Fibroblast of lung (primary cell): ENCODE measurements at regions not wholly inside any gene's neighbourhood (a gene's known extent, or its start where the extent isn't known, plus 50 kb on each side); places are given as distances from the start of the nearest gene placed in this dataset.

Source experiments
- DNase-seq, 2 donors: peaks; one replicate each; pipeline versions ENCODE4 v3.0.0 to v3.0.0-alpha.2; 2010; ENCODE audit warnings: low read depth in 2 of 2
- H2AFZ ChIP-seq: 2 replicates; pipeline ENCODE4 v1.5.1; 2012; ENCODE audit warnings: low read length, control low read depth, inconsistent platforms
- H3K27ac ChIP-seq: 2 replicates; pipeline ENCODE4 v1.5.1; 2011; ENCODE audit warnings: low read length, control low read depth; ENCODE audit not compliant: insufficient read depth
- H3K27me3 ChIP-seq: 2 replicates; pipeline ENCODE4 v1.5.1; 2011; ENCODE audit warnings: mild to moderate bottlenecking, low read length; ENCODE audit not compliant: control insufficient read depth, insufficient read depth
- H3K36me3 ChIP-seq: 2 replicates; pipeline ENCODE4 v1.5.1; 2011; ENCODE audit warnings: low read length; ENCODE audit not compliant: control insufficient read depth, insufficient read depth
- H3K4me1 ChIP-seq: 2 replicates; pipeline ENCODE4 v1.5.1; 2011; ENCODE audit warnings: low read length; ENCODE audit not compliant: control insufficient read depth, insufficient read depth; ENCODE audit errors: extremely low read depth
- H3K4me2 ChIP-seq: 2 replicates; pipeline ENCODE4 v1.5.1; 2011; ENCODE audit warnings: low read length, control low read depth; ENCODE audit not compliant: insufficient read depth; ENCODE audit errors: extremely low read depth
- H3K4me3 ChIP-seq, 4 experiments: fragments of 200-600 bp in 1 of 4; sonication (generic) in 1 of 4; replicated peaks in 1 of 4; 2 replicates each; pipeline ENCODE4 v1.5.1; 2011 to 2016; ENCODE audit warnings: low read length in 4 of 4, low read depth in 3 of 4, mild to moderate bottlenecking in 3 of 4, control low read depth in 2 of 4, inconsistent platforms in 1 of 4, mixed read lengths in 1 of 4; ENCODE audit not compliant: insufficient read depth in 1 of 4; ENCODE audit errors: control extremely low read depth in 1 of 4
- H3K79me2 ChIP-seq: 2 replicates; pipeline ENCODE4 v1.5.1; 2012; ENCODE audit warnings: mild to moderate bottlenecking, low read length, inconsistent platforms; ENCODE audit not compliant: control insufficient read depth, insufficient read depth
- H3K9ac ChIP-seq: 2 replicates; pipeline ENCODE4 v1.5.1; 2011; ENCODE audit warnings: mild to moderate bottlenecking, low read length, control low read depth; ENCODE audit not compliant: insufficient read depth
- H3K9me3 ChIP-seq: 2 replicates; pipeline ENCODE4 v1.5.1; 2012; ENCODE audit warnings: low read depth, low read length; ENCODE audit not compliant: control insufficient read depth, insufficient read depth
- H4K20me1 ChIP-seq: 2 replicates; pipeline ENCODE4 v1.5.1; 2011; ENCODE audit warnings: low read length; ENCODE audit not compliant: control insufficient read depth, insufficient read depth; ENCODE audit errors: extremely low read depth
- EZH2 ChIP-seq: IDR thresholded peaks from 2 replicates; pipeline ENCODE4 v1.5.1; 2012; ENCODE audit warnings: low read length, control low read depth, mild to moderate bottlenecking; ENCODE audit errors: missing control alignments
- TF ChIP-seq, protein P1 (sequence below), 2 donors: IDR thresholded peaks in 1 of 2; conservative IDR thresholded peaks in 1 of 2; 1 replicate in 1 of 2; 2 replicates in 1 of 2; pipeline ENCODE4 v1.5.1; 2011 to 2012; ENCODE audit warnings: low read length in 2 of 2, control low read depth in 1 of 2, inconsistent platforms in 1 of 2, low read depth in 1 of 2, mild to moderate bottlenecking in 1 of 2

DNA sequence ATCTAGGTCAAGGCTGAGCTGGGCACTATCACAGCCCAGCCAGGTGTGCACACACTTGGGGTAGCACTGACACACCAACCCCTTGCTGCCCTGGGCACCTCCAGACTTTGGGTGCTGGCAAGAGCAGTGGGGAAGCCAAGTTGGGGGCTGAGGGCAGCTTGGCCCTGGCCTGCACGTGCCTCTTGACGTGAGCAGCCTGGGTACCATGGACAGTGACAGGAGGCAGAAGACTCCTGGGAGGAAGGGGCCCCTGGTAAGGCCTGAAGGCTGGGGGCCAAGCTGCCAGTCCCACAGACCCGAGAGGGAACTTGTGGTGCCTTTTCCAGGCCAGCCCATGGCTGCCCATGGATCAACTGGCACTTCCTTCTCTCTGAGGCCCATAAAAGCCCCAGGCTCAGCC lies 124.1 kb upstream of the SFSWAP start:
- no peaks in the 10 kb centered on the region for H3K36me3 ChIP-seq
- H3K4me3 ChIP-seq, result no peak overlapping the region
- H3K79me2 ChIP-seq, result no peaks in the 10 kb centered on the region
- TF ChIP-seq, protein P1, sequence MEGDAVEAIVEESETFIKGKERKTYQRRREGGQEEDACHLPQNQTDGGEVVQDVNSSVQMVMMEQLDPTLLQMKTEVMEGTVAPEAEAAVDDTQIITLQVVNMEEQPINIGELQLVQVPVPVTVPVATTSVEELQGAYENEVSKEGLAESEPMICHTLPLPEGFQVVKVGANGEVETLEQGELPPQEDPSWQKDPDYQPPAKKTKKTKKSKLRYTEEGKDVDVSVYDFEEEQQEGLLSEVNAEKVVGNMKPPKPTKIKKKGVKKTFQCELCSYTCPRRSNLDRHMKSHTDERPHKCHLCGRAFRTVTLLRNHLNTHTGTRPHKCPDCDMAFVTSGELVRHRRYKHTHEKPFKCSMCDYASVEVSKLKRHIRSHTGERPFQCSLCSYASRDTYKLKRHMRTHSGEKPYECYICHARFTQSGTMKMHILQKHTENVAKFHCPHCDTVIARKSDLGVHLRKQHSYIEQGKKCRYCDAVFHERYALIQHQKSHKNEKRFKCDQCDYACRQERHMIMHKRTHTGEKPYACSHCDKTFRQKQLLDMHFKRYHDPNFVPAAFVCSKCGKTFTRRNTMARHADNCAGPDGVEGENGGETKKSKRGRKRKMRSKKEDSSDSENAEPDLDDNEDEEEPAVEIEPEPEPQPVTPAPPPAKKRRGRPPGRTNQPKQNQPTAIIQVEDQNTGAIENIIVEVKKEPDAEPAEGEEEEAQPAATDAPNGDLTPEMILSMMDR (conservative IDR thresholded peaks at IDR 0.05 in 1 of 2, IDR thresholded peaks at IDR 0.05 in 1 of 2; ENCODE audit: low read depth in 1 of 2, low read length in 2 of 2), result no peak
- no peak for TF ChIP-seq EZH2
- H3K9ac ChIP-seq, result no peak overlapping the region
- no peak overlapping the region for H2AFZ ChIP-seq
- H3K4me1 ChIP-seq, result no peaks in the 10 kb centered on the region
- no peaks in the 10 kb centered on the region for H3K9me3 ChIP-seq
- H3K4me2 ChIP-seq, result no peak overlapping the region
- DNase-seq, result no peak
- no peaks in the 10 kb centered on the region for H3K27me3 ChIP-seq
- H3K27ac ChIP-seq, result no peak overlapping the region
- H4K20me1 ChIP-seq, result no peaks in the 10 kb centered on the region

DNA sequence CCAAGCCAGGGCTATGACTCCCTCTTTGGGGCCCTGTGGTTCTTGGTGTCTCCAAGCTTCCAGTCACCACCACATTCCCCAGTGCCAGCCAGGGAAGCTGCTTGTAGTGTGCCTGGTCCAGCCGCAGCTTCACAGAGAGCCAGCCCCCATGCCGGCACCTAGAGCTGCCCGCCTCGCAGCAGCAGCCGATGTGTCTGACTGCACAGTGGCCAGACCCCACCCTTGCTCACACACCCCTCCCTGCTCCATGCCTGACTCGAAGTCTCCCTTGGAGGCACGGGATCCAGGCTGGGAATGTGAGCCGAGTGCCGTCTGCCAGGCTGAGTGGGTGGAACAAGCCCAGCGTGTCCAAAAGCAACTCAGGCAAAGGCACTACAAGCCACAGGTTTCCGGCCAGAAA lies 123.3 kb upstream of the SFSWAP start:
- no peak overlapping the region for H3K4me2 ChIP-seq
- no peak overlapping the region for H3K4me3 ChIP-seq
- TF ChIP-seq, protein P1 (conservative IDR thresholded peaks at IDR 0.05 in 1 of 2, IDR thresholded peaks at IDR 0.05 in 1 of 2; ENCODE audit: low read depth in 1 of 2, low read length in 2 of 2), result no peak
- TF ChIP-seq EZH2, result no peak
- no peak overlapping the region for H2AFZ ChIP-seq
- no peaks in the 10 kb centered on the region for H3K4me1 ChIP-seq
- H3K27me3 ChIP-seq, result no peaks in the 10 kb centered on the region
- no peaks in the 10 kb centered on the region for H4K20me1 ChIP-seq
- H3K9ac ChIP-seq, result no peak overlapping the region
- H3K79me2 ChIP-seq, result no peaks in the 10 kb centered on the region
- H3K27ac ChIP-seq, result no peak overlapping the region
- no peaks in the 10 kb centered on the region for H3K9me3 ChIP-seq
- no peaks in the 10 kb centered on the region for H3K36me3 ChIP-seq
- DNase-seq, result no peak

DNA sequence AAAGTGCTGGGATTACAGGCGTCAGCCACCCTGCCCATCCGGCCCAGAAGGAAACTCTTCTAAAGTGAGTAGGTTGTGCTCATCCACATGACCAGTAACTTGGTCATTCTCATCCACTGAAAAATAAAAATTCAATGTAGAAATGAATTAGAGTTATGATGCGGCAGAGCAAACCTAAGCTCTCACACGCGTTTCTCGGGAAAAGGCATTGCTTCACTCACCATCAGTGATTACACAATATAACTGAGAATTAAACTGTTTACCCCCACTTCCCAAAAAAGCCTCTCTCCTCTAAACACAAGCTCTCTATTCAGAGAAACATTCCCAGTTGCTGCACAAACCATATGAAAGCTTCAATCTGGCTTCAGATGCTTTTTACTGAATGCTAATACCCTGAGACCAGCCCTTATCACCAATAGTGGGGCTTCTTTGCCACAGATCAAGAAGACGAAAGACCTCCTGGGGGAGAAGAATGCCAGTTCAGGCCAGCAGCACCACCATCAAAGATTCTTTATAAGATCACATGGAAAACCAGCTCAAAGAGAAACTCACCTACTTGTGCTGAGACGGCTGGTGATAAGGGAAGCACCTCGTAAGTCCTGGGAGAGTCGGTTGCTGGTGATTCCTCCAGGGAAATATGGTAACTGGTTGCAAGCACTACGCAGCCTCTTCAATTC lies 121.5 kb upstream of the SFSWAP start:
- Histone ChIP-seq H2AFZ (no peak overlapping the region), H3K9ac (no peak overlapping the region), H3K27ac (no peak overlapping the region), H3K27me3 (no peaks in the 10 kb centered on the region), H3K4me1 (no peaks in the 10 kb centered on the region), H3K9me3 (no peaks in the 10 kb centered on the region), H4K20me1 (no peaks in the 10 kb centered on the region), H3K4me3 (no peak overlapping the region), H3K4me2 (no peak overlapping the region), H3K79me2 (no peaks in the 10 kb centered on the region), H3K36me3 (no peaks in the 10 kb centered on the region)
- DNase-seq, result no peak
- no peak for TF ChIP-seq EZH2
- TF ChIP-seq, protein P1 (conservative IDR thresholded peaks at IDR 0.05 in 1 of 2, IDR thresholded peaks at IDR 0.05 in 1 of 2; ENCODE audit: low read depth in 1 of 2, low read length in 2 of 2), result no peak
